OCI-LY1 (cell line): ENCODE measurements at regions not wholly inside any gene's neighbourhood (a gene's known extent, or its start where the extent isn't known, plus 50 kb on each side); places are given as distances from the start of the nearest gene placed in this dataset.

Experiments
- CTCF ChIP-seq: fragments of 200-600 bp; sonication (generic), shearing (Covaris generic); IDR thresholded peaks from 2 replicates; pipeline ENCODE4 v1.5.1; 2017; ENCODE audit warnings: mild to moderate bottlenecking, antibody characterized with exemption, low read length, moderate library complexity, mixed read lengths
- EZH2 ChIP-seq: fragments of 200-600 bp; sonication (generic), shearing (Covaris generic); IDR thresholded peaks from 2 replicates; pipeline ENCODE4 v1.8.0; 2017; ENCODE audit warnings: borderline replicate concordance, mixed run types, mild to moderate bottlenecking, antibody characterized with exemption, low read length, moderate library complexity, mixed read lengths

DNA sequence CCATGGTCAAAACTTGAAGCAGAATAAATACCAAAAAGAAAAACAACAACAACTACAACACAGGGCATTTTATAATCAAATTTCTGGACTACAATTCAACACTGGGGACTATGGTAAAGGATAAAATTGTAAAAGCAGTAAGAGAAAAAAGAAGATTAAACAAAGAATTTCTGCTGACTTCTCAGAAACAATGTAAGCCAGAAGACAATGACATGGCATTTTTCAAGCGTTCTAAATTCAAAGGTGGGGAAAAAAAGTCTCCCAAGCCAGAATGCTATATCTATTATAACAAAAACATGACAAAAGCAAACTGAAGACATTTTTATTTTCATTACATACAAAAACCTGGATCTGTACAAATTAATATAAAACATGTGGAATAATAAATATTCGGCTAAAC, 433.1 kb downstream of the NPHP4 start:
- TF ChIP-seq CTCF = no peak
- no peak for TF ChIP-seq EZH2
